H9 (cell line): ENCODE measurements at regions not wholly inside any gene's neighbourhood (a gene's known extent, or its start where the extent isn't known, plus 50 kb on each side); places are given as distances from the start of the nearest gene placed in this dataset.

Source experiments
- DNase-seq: peaks from one replicate; pipeline ENCODE4 v3.0.0-alpha.2; 2017
- H2AFZ ChIP-seq: one replicate; pipeline ENCODE4 v1.6.1; 2013; ENCODE audit warnings: mild to moderate bottlenecking, low read length, control low read depth, moderate library complexity
- H2AK5ac ChIP-seq: 2 replicates; pipeline ENCODE4 v1.6.1; 2013; ENCODE audit warnings: low read length, control low read depth, mixed read lengths; ENCODE audit not compliant: insufficient read length
- H2BK120ac ChIP-seq: one replicate; pipeline ENCODE4 v1.6.1; 2013; ENCODE audit warnings: low read depth, mild to moderate bottlenecking, low read length, control low read depth, inconsistent platforms; ENCODE audit not compliant: poor library complexity, severe bottlenecking
- H2BK12ac ChIP-seq: 2 replicates; pipeline ENCODE4 v1.6.1; 2013; ENCODE audit warnings: low read length, control low read depth, mixed read lengths, low read depth; ENCODE audit not compliant: insufficient read length
- H2BK15ac ChIP-seq: 2 replicates; pipeline ENCODE4 v1.6.1; 2013; ENCODE audit warnings: low read depth, low read length, control low read depth
- H2BK20ac ChIP-seq: one replicate; pipeline ENCODE4 v1.6.1; 2013; ENCODE audit warnings: low read depth, mild to moderate bottlenecking, low read length, control low read depth, inconsistent platforms; ENCODE audit not compliant: poor library complexity, severe bottlenecking
- H2BK5ac ChIP-seq: 2 replicates; pipeline ENCODE4 v1.6.1; 2013; ENCODE audit warnings: low read length, control low read depth, mixed read lengths; ENCODE audit not compliant: insufficient read length
- H3K14ac ChIP-seq: 2 replicates; pipeline ENCODE4 v1.6.1; 2013; ENCODE audit warnings: low read length, control low read depth; ENCODE audit not compliant: insufficient read depth
- H3K18ac ChIP-seq: 2 replicates; pipeline ENCODE4 v1.6.1; 2013; ENCODE audit warnings: low read depth, mild to moderate bottlenecking, mixed read lengths, low read length, control low read depth; ENCODE audit not compliant: insufficient read length
- H3K23ac ChIP-seq: 2 replicates; pipeline ENCODE4 v1.6.1; 2013; ENCODE audit warnings: low read length, control low read depth, mixed read lengths, low read depth; ENCODE audit not compliant: insufficient read length
- H3K23me2 ChIP-seq: 2 replicates; pipeline ENCODE4 v1.6.1; 2013; ENCODE audit warnings: low read depth, mild to moderate bottlenecking, mixed read lengths, low read length, control low read depth; ENCODE audit not compliant: insufficient read length, poor library complexity, severe bottlenecking
- H3K27ac ChIP-seq: 2 replicates; pipeline ENCODE4 v1.5.1; 2013; ENCODE audit warnings: low read length, control low read depth, mixed read lengths, low read depth; ENCODE audit not compliant: insufficient read length
- H3K27me3 ChIP-seq: 2 replicates; pipeline ENCODE4 v1.6.1; 2013; ENCODE audit warnings: low read length, control low read depth, inconsistent platforms; ENCODE audit not compliant: insufficient read depth
- H3K4ac ChIP-seq: 2 replicates; pipeline ENCODE4 v1.6.1; 2013; ENCODE audit warnings: low read depth, mild to moderate bottlenecking, control low read depth, inconsistent platforms, low read length, moderate library complexity
- H3K4me1 ChIP-seq: 2 replicates; pipeline ENCODE4 v1.6.1; 2013; ENCODE audit warnings: low read length, control low read depth, inconsistent platforms; ENCODE audit not compliant: insufficient read depth
- H3K4me2 ChIP-seq: 2 replicates; pipeline ENCODE4 v1.6.1; 2013; ENCODE audit warnings: low read length, control low read depth, mixed read lengths; ENCODE audit not compliant: insufficient read length, insufficient read depth
- H3K56ac ChIP-seq: 2 replicates; pipeline ENCODE4 v1.6.1; 2013; ENCODE audit warnings: low read depth, mild to moderate bottlenecking, mixed read lengths, low read length, control low read depth; ENCODE audit not compliant: insufficient read length
- H3K79me1 ChIP-seq: 2 replicates; pipeline ENCODE4 v1.6.1; 2013; ENCODE audit warnings: low read depth, mild to moderate bottlenecking, moderate library complexity, low read length, control low read depth, inconsistent platforms; ENCODE audit not compliant: insufficient read depth, poor library complexity, severe bottlenecking
- H3K79me2 ChIP-seq: 2 replicates; pipeline ENCODE4 v1.6.1; 2013; ENCODE audit warnings: low read length, control low read depth, inconsistent platforms; ENCODE audit not compliant: insufficient read depth
- H3K9ac ChIP-seq: 2 replicates; pipeline ENCODE4 v1.6.1; 2013; ENCODE audit warnings: low read length, control low read depth, mixed read lengths; ENCODE audit not compliant: insufficient read length; ENCODE audit errors: extremely low read depth
- H3K9me3 ChIP-seq: one replicate; pipeline ENCODE4 v1.6.1; 2013; ENCODE audit warnings: low read depth, low read length, inconsistent platforms; ENCODE audit not compliant: control insufficient read depth
- H3T11ph ChIP-seq: one replicate; pipeline ENCODE4 v1.6.1; 2013; ENCODE audit warnings: mild to moderate bottlenecking, low read length, control low read depth, inconsistent platforms
- H4K20me1 ChIP-seq: one replicate; pipeline ENCODE4 v1.6.1; 2013; ENCODE audit not compliant: control insufficient read depth, insufficient read length, insufficient read depth
- H4K5ac ChIP-seq: 2 replicates; pipeline ENCODE4 v1.6.1; 2013; ENCODE audit warnings: low read depth, mild to moderate bottlenecking, mixed read lengths, low read length, control low read depth; ENCODE audit not compliant: insufficient read length
- H4K8ac ChIP-seq: replicated peaks from 2 replicates; pipeline ENCODE4 v1.6.1; 2013; ENCODE audit warnings: low read length, control low read depth, mixed read lengths, low read depth; ENCODE audit not compliant: insufficient read length
- H4K91ac ChIP-seq: 2 replicates; pipeline ENCODE4 v1.6.1; 2013; ENCODE audit warnings: low read depth, mild to moderate bottlenecking, moderate library complexity, mixed read lengths, low read length, control low read depth; ENCODE audit not compliant: insufficient read length
- H3K27ac Mint-ChIP-seq, 3 experiments: 2 replicates in 2 of 3; 3 replicates in 1 of 3; pipeline ENCODE4 v1.8.0; 2020 to 2021; ENCODE audit warnings: mixed read lengths in 3 of 3, mild to moderate bottlenecking in 1 of 3, moderate library complexity in 1 of 3
- H3K27me3 Mint-ChIP-seq: 2 replicates; pipeline ENCODE4 v1.8.0; 2021; ENCODE audit warnings: low read depth, mild to moderate bottlenecking, moderate library complexity, mixed read lengths
- H3K36me3 Mint-ChIP-seq, 3 experiments: 2 replicates in 2 of 3; 3 replicates in 1 of 3; pipeline ENCODE4 v1.8.0; 2020 to 2021; ENCODE audit warnings: low read depth in 3 of 3, mixed read lengths in 3 of 3; ENCODE audit not compliant: insufficient read depth in 1 of 3
- H3K4me1 Mint-ChIP-seq, 2 experiments: 2 replicates each; pipeline ENCODE4 v1.8.0; 2020; ENCODE audit warnings: mixed read lengths in 2 of 2
- H3K4me3 Mint-ChIP-seq, 2 experiments: 2 replicates in 1 of 2; 3 replicates in 1 of 2; pipeline ENCODE4 v1.8.0; 2020 to 2021; ENCODE audit warnings: mild to moderate bottlenecking in 2 of 2, mixed read lengths in 2 of 2, moderate library complexity in 1 of 2
- H3K9me3 Mint-ChIP-seq, 2 experiments: 2 replicates in 1 of 2; 3 replicates in 1 of 2; pipeline ENCODE4 v1.8.0; 2020; ENCODE audit warnings: mild to moderate bottlenecking in 2 of 2, mixed read lengths in 2 of 2, moderate library complexity in 1 of 2
- CTCF ChIP-seq: fragments of 200-600 bp; sonication (generic); conservative IDR thresholded peaks from 3 replicates; pipeline ENCODE4 v1.8.0; 2021; ENCODE audit warnings: antibody characterized with exemption, mild to moderate bottlenecking
- WGBS: extraction: QIAGEN DNeasy Blood & Tissue Kit; methylation state at CpG from one replicate; pipeline ENCODE4 v1.1.7; 2013; ENCODE audit warnings: missing lambda C conversion rate, low lambda C conversion rate, mixed read lengths; ENCODE audit not compliant: insufficient read length; ENCODE audit errors: extremely low coverage; 5-methylcytosine and 5-hydroxymethylcytosine counted together

DNA sequence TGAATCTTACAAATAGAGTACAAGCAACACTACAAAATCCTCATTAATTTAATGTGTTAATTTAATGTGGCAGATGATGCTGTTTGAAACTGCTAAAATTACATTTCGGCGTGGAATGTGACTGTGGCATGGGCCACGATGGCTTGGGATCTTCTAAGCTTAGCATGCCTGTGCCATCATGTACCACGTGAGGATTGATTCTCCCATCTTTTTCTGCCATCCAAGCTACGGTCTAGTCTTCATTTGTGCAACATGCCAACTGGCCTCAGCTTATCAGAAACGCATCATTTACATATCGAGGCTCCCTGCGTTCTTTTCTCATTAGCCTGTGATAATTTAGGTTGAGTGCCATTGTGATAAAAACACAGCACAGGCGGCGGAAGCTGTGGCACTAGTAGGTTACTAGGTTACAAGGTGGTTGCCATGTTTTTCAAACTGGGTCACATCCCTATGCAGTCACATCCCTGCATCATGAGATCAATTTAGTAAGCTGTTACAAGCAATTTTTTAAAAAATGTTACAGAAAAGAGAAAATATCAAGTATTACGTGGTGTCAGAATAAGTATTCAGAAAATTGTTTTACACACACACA, 189.9 kb upstream of the RBPJ start:
- Histone ChIP-seq H3K9ac (no peak overlapping the region), H2AK5ac (no peak overlapping the region), H4K5ac (no peak overlapping the region), H2BK20ac (no peak overlapping the region), H2BK15ac (no peak overlapping the region), H4K8ac (no peak overlapping the region), H2BK120ac (no peak overlapping the region), H4K20me1 (no peaks in the 10 kb centered on the region), H3K56ac (no peak overlapping the region), H3K4me2 (no peak overlapping the region), H3K23ac (no peak overlapping the region), H2AFZ (no peak overlapping the region), H3K23me2 (no peaks in the 10 kb centered on the region), H3K4me1 (no peaks in the 10 kb centered on the region), H3K14ac (no peak overlapping the region), H3T11ph (no peak overlapping the region), H3K27me3 (no peaks in the 10 kb centered on the region), H3K4ac (no peak overlapping the region), H3K27ac (no peak overlapping the region), H4K91ac (no peak overlapping the region), H2BK12ac (no peak overlapping the region), H3K18ac (no peak overlapping the region), H3K79me2 (no peaks in the 10 kb centered on the region), H3K79me1 (no peaks in the 10 kb centered on the region), H3K9me3 (no peaks in the 10 kb centered on the region), H2BK5ac (no peak overlapping the region)
- no CpG with 5 or more reads among the region's 11 CpGs for WGBS
- Mint-ChIP-seq H3K4me1 (peaks cover 0 to 2% of the 10 kb centered on the region in 2 experiments; a peak in 1 of 4 replicates), H3K4me3 (no peak overlapping the region), H3K27ac (no peak overlapping the region), H3K27me3 (no peaks in the 10 kb centered on the region), H3K9me3 (peaks cover 0 to 2% of the 10 kb centered on the region in 2 experiments; a peak in 3 of 5 replicates), H3K36me3 (peaks cover 0 to 3% (median 0%) of the 10 kb centered on the region in 3 experiments; a peak in 2 of 7 replicates)
- no peak for TF ChIP-seq CTCF
- no peak for DNase-seq
